ENCODE measurements at regions not wholly inside any gene's neighbourhood (a gene's known extent, or its start where the extent isn't known, plus 50 kb on each side); places are given as distances from the start of the nearest gene placed in this dataset.

- no peak for TF ChIP-seq HNF4A (conservative IDR thresholded peaks at IDR 0.05)
- TF ChIP-seq CTCF (IDR thresholded peaks at IDR 0.05; ENCODE audit: low read depth, low read length, missing input control): no peak
- no peak for TF ChIP-seq MAX (IDR thresholded peaks at IDR 0.05)
- no peak for TF ChIP-seq SP1 (IDR thresholded peaks at IDR 0.05)
- TF ChIP-seq ZBTB33 (IDR thresholded peaks at IDR 0.05): no peak
- no peak for TF ChIP-seq GABPA (IDR thresholded peaks at IDR 0.05 in 1 of 2, conservative IDR thresholded peaks at IDR 0.05 in 1 of 2)
- no peak for TF ChIP-seq ATF3 (IDR thresholded peaks at IDR 0.05)
- TF ChIP-seq JUND (IDR thresholded peaks at IDR 0.05): no peak
- TF ChIP-seq REST (IDR thresholded peaks at IDR 0.05): no peak
- no peak for TF ChIP-seq TAF1 (conservative IDR thresholded peaks at IDR 0.05)
These were observed 880.8 kb upstream of the SLC35B3 start for GRCh38 chr6:9315966-9316650.

Data from liver (tissue), 3 donors.